GM19468 (cell line): ENCODE measurements at regions not wholly inside any gene's neighbourhood (a gene's known extent, or its start where the extent isn't known, plus 50 kb on each side); places are given as distances from the start of the nearest gene placed in this dataset.

Experiments used
- ATAC-seq: cut with Tn5 transposase; IDR thresholded peaks from one replicate; pipeline ENCODE4 v1.9.1; 2021; ENCODE audit warnings: mild to moderate bottlenecking, moderate library complexity, moderate number of reproducible peaks; ENCODE audit not compliant: unreplicated experiment; ENCODE audit errors: extremely low read depth

DNA sequence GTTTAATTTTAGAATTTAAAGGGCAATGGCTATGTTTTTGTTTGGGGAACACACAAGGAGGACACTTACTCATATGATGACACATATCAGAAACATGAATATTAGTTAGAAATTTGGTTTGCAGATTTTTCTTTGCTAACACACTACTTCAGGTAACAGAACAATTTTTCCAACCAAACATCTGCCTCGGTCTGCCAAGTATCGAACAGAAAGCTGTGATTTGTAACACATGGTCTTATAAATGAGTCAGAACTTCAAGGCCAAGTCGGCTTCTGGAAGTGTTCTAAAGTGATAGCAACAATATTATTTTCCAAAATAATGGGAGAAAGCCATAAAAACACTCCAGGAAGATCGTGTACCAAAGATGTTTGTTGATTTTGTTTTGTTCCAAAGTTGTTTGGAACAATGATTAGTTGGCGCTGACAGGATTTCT lies 75.9 kb upstream of the PMFBP1 start:
- ATAC-seq, result no peak

GRCh38 chr16:72246423-72246822 lies 74.5 kb upstream of the PMFBP1 start:
- peak; percentile 90 for ATAC-seq

- no peak for ATAC-seq
These were observed 72.9 kb upstream of the PMFBP1 start for GRCh38 chr16:72244853-72245252.

GRCh38 chr16:72243621-72244020 lies 71.7 kb upstream of the PMFBP1 start:
- ATAC-seq, result no peak

GRCh38 chr16:72242757-72243156 lies 70.8 kb upstream of the PMFBP1 start:
- no peak for ATAC-seq

GRCh38 chr16:72241930-72242329 lies 70.0 kb upstream of the PMFBP1 start:
- ATAC-seq, result no peak

DNA sequence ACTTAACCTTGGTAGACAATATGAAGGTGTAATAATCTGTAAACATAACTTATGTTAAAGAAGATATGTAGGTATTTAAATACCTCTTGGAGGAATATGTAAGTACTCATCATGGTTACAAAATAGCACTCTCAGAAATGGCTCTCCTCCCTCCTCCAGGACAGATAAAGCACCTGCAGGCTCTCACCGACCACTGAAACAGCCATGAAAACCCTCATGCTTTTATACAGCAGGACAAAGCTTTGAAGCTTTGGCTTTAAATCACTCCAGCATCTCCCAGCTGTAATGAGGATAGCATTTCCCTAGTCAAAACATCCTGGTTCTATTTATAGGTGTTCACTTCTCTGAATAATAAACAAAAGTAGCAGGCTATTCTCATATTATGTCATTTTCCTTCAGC lies 69.1 kb upstream of the PMFBP1 start:
- ATAC-seq, result no peak

- no peak for ATAC-seq
These were observed 68.5 kb upstream of the PMFBP1 start for GRCh38 chr16:72240466-72240865.

DNA sequence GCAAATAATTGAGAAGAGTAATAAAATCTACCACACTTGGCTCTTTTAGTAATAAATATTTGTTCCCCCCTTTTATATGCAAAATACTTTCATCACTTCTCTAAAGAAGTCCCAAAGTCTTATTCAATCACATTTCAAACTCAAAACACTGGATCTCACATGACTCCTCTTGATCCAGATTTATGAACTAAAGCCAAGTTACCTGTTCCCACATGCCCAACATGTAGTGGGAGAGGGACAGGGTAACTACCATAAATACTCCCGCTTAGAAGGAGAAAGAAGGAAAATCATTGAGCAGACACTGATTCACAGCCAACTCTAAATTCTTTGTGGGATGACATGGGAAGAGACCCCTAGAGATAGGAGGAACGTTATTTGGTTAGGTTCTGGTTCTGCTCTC lies 64.9 kb upstream of the PMFBP1 start:
- no peak for ATAC-seq

- no peak for ATAC-seq
These were observed 62.4 kb upstream of the PMFBP1 start for GRCh38 chr16:72234387-72234786.

GRCh38 chr16:72228014-72228413 lies 56.1 kb upstream of the PMFBP1 start:
- ATAC-seq, result no peak

GRCh38 chr16:72226136-72226535 lies 54.2 kb upstream of the PMFBP1 start:
- no peak for ATAC-seq

DNA sequence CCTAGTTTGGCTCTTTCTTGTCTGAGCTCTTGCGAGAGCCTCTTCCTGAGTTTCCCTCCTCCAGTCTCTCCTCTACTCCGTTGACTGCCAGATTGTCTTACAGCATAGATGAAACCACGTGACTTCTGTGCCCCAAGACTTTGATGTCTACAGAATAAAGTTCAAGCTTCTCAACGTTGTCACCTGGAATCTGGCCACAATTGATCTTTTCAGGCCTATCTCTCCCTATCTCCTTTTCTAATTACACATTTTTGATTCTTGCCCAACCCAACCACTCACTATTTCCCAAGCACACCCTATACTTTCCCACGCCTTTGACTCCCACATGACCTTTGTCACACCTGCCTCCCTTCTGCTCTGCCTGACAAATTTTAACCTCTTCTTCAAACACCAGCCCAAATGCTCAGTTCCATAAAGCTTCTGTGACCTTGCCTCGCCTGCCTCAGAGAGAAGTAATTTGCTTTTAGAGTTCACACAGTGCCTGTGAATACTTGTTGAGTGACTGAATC lies 52.4 kb upstream of the PMFBP1 start:
- no peak for ATAC-seq

DNA sequence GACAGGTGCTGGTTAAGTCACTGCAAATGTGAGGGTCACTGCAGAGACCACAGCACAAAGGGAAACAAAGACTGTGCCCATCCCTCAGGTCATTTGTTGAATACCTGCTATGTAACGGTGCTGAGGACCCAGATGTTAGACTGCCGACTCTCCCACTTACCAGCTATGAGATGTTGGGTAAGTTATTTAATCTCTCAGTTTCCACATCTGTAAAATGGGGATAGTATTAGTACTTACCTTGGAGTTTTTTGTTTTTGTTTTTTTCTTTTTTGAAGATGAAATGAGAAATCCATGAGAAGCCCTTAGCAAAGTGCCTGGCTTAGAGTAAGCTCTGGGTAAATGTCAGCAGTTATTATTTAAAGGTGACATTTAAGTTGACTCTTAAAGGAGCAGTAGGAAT lies 50.5 kb upstream of the PMFBP1 start:
- no peak for ATAC-seq
